ENCODE measurements at regions not wholly inside any gene's neighbourhood (a gene's known extent, or its start where the extent isn't known, plus 50 kb on each side); places are given as distances from the start of the nearest gene placed in this dataset.

- H3K4me3 ChIP-seq, result no peak overlapping the region
- peaks cover 72% of the 10 kb centered on the region for H3K27me3 ChIP-seq (ENCODE audit: low read depth)
- no peak for DNase-seq
- no peak for TF ChIP-seq CTCF (IDR thresholded peaks at IDR 0.05; ENCODE audit: borderline replicate concordance)
- H3K36me3 ChIP-seq, result no peaks in the 10 kb centered on the region
- no peaks in the 10 kb centered on the region for H3K9me3 ChIP-seq (replicated peaks)
- intact Hi-C loops (cut with micrococcal nuclease), result no loop called here
- no peak overlapping the region for H3K27ac ChIP-seq (replicated peaks)
- no peaks in the 10 kb centered on the region for H3K4me1 ChIP-seq
Measured at GRCh38 chr4:3838437-3839380, 72.5 kb downstream of the ADRA2C start.

- intact Hi-C loops (cut with micrococcal nuclease), result no loop called here
Measured at GRCh38 chr4:3845094-3845743, 79.0 kb downstream of the ADRA2C start.

GRCh38 chr4:3845744-3846429, 79.7 kb downstream of the ADRA2C start:
- no peaks in the 10 kb centered on the region for H3K36me3 ChIP-seq
- H3K27ac ChIP-seq (replicated peaks), result no peak overlapping the region
- intact Hi-C loops (cut with micrococcal nuclease), result no loop called here
- no peak overlapping the region for H3K4me3 ChIP-seq
- H3K4me1 ChIP-seq, result no peaks in the 10 kb centered on the region
- DNase-seq, result no peak
- peaks cover 16% of the 10 kb centered on the region for H3K9me3 ChIP-seq (replicated peaks)
- H3K27me3 ChIP-seq (ENCODE audit: low read depth), result peaks cover 62% of the 10 kb centered on the region
- no peak for TF ChIP-seq CTCF (IDR thresholded peaks at IDR 0.05; ENCODE audit: borderline replicate concordance)

More at GRCh38 chr4:3845094-3845743, 79.0 kb downstream of the ADRA2C start:
- H3K4me1 ChIP-seq, result no peaks in the 10 kb centered on the region
- H3K27ac ChIP-seq (replicated peaks), result no peak overlapping the region
- H3K9me3 ChIP-seq (replicated peaks), result peaks cover 9% of the 10 kb centered on the region
- H3K27me3 ChIP-seq (ENCODE audit: low read depth), result peaks cover 56% of the 10 kb centered on the region
- TF ChIP-seq CTCF (IDR thresholded peaks at IDR 0.05; ENCODE audit: borderline replicate concordance), result no peak
- no peaks in the 10 kb centered on the region for H3K36me3 ChIP-seq
- DNase-seq, result no peak
- H3K4me3 ChIP-seq, result no peak overlapping the region

GRCh38 chr4:3847211-3847940, 81.2 kb downstream of the ADRA2C start:
- Histone ChIP-seq H3K4me1 (no peaks in the 10 kb centered on the region), H3K27ac (replicated peaks) (no peak overlapping the region), H3K4me3 (no peak overlapping the region), H3K36me3 (no peaks in the 10 kb centered on the region), H3K27me3 (ENCODE audit: low read depth) (peaks cover 61% of the 10 kb centered on the region), H3K9me3 (replicated peaks) (peaks cover 18% of the 10 kb centered on the region)
- DNase-seq, result no peak
- TF ChIP-seq CTCF (IDR thresholded peaks at IDR 0.05; ENCODE audit: borderline replicate concordance), result no peak
- intact Hi-C loops (cut with micrococcal nuclease), result no loop called here

- Histone ChIP-seq H3K4me3 (no peak overlapping the region), H3K36me3 (no peaks in the 10 kb centered on the region), H3K4me1 (no peaks in the 10 kb centered on the region), H3K27ac (replicated peaks) (no peak overlapping the region), H3K9me3 (replicated peaks) (peaks cover 18% of the 10 kb centered on the region), H3K27me3 (ENCODE audit: low read depth) (peaks cover 61% of the 10 kb centered on the region)
- DNase-seq, result no peak
- intact Hi-C loops (cut with micrococcal nuclease), result no loop called here
- no peak for TF ChIP-seq CTCF (IDR thresholded peaks at IDR 0.05; ENCODE audit: borderline replicate concordance)
Measured at GRCh38 chr4:3848323-3848722, 82.1 kb downstream of the ADRA2C start.

All from left ventricle myocardium inferior (tissue), 1 donor.